Breast epithelium (tissue), 3 donors: ENCODE measurements at regions not wholly inside any gene's neighbourhood (a gene's known extent, or its start where the extent isn't known, plus 50 kb on each side); places are given as distances from the start of the nearest gene placed in this dataset.
A peak's percentile ranks its signal among the peaks of the same experiment; 100 is the strongest.

Experiments used
- POLR2A ChIP-seq: fragments of 450-650 bp; IDR thresholded peaks from one replicate; pipeline ENCODE4 v1.6.1; 2016; ENCODE audit warnings: antibody characterized with exemption, mild to moderate bottlenecking, moderate library complexity
- TF ChIP-seq, protein P1 (sequence below), 3 donors: fragments of 450-650 bp; IDR thresholded peaks; one replicate each; pipeline ENCODE4 v1.5.1; 2016 to 2017; ENCODE audit warnings: antibody characterized with exemption in 3 of 3, mild to moderate bottlenecking in 3 of 3, moderate library complexity in 3 of 3

DNA sequence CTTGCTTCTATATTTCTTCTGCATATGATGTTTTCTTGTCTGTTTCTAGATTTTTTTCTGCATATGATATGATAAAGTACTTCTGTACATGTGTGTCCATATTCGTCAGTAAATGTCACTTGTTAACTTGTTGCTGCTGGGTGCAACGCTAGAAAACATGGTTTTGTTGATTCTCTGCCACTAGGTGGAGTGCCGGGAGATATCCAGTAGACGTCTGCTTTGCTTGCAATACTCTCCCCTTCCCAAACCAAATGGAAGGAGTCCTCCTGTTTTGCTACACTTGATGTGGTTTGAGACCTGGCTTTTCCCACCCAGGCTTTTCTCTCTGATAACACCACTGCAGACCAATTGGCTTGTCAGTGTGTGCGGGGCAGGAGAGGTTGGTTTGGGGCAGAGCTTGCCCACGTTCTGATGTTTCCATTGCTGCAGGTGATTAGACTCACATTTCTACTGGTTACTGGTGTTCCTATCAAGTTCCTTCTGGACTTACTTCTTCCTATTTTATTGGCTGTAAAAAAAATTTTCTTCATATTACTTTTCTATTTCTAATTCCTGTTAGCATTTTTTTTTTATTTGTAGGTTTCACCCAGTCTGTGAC is 900.0 kb upstream of the CDH10 start:
- TF ChIP-seq, protein P1, sequence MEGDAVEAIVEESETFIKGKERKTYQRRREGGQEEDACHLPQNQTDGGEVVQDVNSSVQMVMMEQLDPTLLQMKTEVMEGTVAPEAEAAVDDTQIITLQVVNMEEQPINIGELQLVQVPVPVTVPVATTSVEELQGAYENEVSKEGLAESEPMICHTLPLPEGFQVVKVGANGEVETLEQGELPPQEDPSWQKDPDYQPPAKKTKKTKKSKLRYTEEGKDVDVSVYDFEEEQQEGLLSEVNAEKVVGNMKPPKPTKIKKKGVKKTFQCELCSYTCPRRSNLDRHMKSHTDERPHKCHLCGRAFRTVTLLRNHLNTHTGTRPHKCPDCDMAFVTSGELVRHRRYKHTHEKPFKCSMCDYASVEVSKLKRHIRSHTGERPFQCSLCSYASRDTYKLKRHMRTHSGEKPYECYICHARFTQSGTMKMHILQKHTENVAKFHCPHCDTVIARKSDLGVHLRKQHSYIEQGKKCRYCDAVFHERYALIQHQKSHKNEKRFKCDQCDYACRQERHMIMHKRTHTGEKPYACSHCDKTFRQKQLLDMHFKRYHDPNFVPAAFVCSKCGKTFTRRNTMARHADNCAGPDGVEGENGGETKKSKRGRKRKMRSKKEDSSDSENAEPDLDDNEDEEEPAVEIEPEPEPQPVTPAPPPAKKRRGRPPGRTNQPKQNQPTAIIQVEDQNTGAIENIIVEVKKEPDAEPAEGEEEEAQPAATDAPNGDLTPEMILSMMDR (IDR thresholded peaks at IDR 0.05), result peak in 1 of 3 donors; percentile 25
- TF ChIP-seq POLR2A, result no peak
